ENCODE measurements at regions not wholly inside any gene's neighbourhood (a gene's known extent, or its start where the extent isn't known, plus 50 kb on each side); places are given as distances from the start of the nearest gene placed in this dataset.

GRCh38 chr12:14257734-14258574 lies 107.5 kb upstream of the ATF7IP start:
- peak; percentile 84 to 99 (median 92) for DNase-seq

GRCh38 chr12:14258575-14258940 lies 106.9 kb upstream of the ATF7IP start:
- DNase-seq = no peak

- no peak for DNase-seq
Measured at GRCh38 chr12:14259481-14260010, 105.9 kb upstream of the ATF7IP start.

- DNase-seq = peak in 1 of 3 experiments; percentile 23
Measured at GRCh38 chr12:14260011-14260993, 105.2 kb upstream of the ATF7IP start.

GRCh38 chr12:14261096-14261495 lies 104.4 kb upstream of the ATF7IP start:
- DNase-seq = no peak

- no peak for DNase-seq
Measured at GRCh38 chr12:14261861-14262260, 103.6 kb upstream of the ATF7IP start.

- DNase-seq = no peak
Measured at GRCh38 chr12:14262771-14263511, 102.5 kb upstream of the ATF7IP start.

GRCh38 chr12:14263742-14264141 lies 101.7 kb upstream of the ATF7IP start:
- DNase-seq = no peak

GRCh38 chr12:14264316-14264715 lies 101.2 kb upstream of the ATF7IP start:
- no peak for DNase-seq

- DNase-seq = no peak
Measured at GRCh38 chr12:14264778-14265177, 100.7 kb upstream of the ATF7IP start.

GRCh38 chr12:14268120-14268515 lies 97.4 kb upstream of the ATF7IP start:
- no peak for DNase-seq

- DNase-seq = no peak
Measured at GRCh38 chr12:14270392-14270791, 95.1 kb upstream of the ATF7IP start.

- DNase-seq = peak in 2 of 3 experiments; percentile 14 to 60
Measured at GRCh38 chr12:14272956-14273912, 92.2 kb upstream of the ATF7IP start.

- DNase-seq = no peak
Measured at GRCh38 chr12:14273913-14274311, 91.6 kb upstream of the ATF7IP start.

GRCh38 chr12:14275111-14275510 lies 90.4 kb upstream of the ATF7IP start:
- DNase-seq = no peak

GRCh38 chr12:14275886-14276285 lies 89.6 kb upstream of the ATF7IP start:
- DNase-seq = no peak

GRCh38 chr12:14278294-14278953 lies 87.1 kb upstream of the ATF7IP start:
- no peak for DNase-seq

GRCh38 chr12:14279845-14280244 lies 85.6 kb upstream of the ATF7IP start:
- no peak for DNase-seq

GRCh38 chr12:14280921-14281320 lies 84.6 kb upstream of the ATF7IP start:
- no peak for DNase-seq

- no peak for DNase-seq
Measured at GRCh38 chr12:14281539-14281938, 83.9 kb upstream of the ATF7IP start.
